CD4-positive, alpha-beta T cell treated with Interleukin-1 beta for 1 hour (primary cell): ENCODE measurements at regions not wholly inside any gene's neighbourhood (a gene's known extent, or its start where the extent isn't known, plus 50 kb on each side); places are given as distances from the start of the nearest gene placed in this dataset.
"Not testable (repeated sequence)": the region's sequence is repeated elsewhere in the genome, so short reads cannot be mapped to it uniquely, and the experiment has no call there.

ENCODE experiments used
- DNase-seq, 2 donors: peaks; one replicate each; pipeline ENCODE4 v3.0.0-alpha.2; 2020 to 2022

DNA sequence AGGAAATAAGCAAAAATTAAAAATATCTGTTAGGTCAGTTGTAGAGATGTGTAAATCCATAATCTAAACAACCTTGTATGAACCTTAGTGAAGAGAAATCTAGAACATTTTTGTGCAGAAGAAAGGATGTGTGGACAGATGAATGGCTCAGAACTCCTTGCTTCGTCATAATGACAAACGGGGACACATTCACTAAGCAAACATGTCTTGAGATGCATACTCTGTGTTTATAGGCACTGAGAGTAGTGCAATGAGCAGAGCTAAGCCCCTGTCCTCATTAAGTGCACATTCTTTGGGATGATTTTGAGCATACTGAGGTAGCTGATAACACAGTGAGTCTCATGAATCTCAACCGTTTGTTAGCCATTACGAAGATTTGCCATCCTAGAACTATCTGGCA is 360.6 kb upstream of the ANKRD30A start:
- no peak for DNase-seq

DNA sequence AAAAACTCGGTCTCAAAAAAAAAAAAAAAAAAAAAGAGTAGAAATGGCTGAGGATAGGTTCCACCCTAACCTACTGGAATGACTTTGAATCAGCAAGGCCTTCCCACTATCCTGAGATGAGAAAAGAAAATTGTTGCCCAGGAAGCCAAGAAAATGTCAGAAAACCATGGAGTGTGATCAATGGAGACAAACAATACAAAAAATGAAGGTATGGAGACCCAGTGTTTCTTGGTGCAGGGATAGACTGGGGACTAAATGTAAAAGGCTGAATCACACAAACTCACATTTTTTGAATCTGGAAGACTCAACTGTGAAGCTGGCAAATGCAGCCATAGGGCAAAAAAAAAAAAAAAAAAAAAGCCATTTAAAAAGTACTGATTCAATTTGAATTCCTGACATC is 364.3 kb upstream of the ANKRD30A start:
- DNase-seq, result no peak

DNA sequence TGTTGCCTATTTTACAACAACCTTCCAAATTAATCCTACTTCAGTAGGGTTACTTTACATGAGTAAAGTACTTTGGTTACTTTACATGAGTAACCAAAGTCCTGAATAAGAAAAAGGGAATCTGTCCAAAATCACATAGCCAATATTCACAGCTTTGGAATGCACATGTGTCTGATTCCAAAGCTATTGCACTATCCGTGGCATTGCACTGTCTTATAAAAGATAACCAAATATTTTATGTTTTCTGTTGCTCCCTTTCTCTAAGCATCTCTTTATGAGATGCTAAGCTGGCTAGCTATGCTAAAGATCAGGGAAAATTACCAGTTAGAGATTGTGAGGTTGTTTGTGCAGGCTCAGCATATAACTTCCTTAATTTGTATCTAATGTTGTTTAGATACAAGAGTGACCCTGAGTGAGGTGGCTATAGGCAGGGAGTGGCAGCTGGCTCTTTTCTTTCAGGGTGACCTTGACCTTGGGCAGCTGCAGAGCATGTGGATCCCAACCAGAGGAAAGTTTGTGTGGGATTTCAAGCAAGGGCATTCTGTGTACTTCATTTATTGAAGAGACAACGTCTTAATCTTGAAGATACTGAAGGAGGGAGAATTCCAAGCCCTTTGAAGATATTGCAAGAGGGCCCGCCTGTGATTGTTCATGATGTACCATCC is 366.1 kb upstream of the ANKRD30A start:
- DNase-seq, result no peak

DNA sequence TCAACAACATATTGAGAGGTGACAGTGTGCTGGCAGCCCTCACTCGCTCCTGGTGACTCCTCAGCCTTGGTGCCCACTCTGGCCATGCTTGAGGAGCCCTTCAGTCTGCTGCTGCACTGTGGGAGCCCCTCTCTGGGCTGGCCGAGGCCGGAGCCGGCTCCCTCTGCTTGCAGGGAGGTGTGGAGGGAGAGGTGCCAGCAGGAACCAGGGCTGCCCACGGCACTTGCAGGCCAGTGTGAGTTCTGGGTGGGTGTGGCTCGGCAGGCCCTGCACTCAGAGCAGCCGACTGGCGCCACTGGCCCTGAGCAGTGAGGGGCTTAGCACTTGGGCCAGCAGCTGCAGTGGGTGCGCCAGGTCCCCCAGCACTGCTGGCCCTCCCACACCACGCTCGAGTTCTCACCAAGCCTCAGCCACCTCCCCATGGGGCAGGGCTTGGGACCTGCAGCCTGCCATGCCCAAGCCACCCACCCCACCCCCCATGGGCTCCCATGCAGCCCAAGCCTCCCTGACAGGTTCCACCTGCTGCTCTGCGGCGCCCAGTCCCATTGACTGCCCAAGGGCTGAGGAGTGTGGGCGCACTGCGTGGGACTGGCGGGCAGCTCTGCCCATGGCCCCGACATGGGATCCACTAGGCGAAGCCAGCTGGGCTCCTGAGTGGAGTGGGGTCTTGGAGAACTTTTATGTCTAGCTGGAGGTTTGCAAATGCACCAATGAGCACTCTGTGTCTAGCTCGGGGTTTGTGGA is 377.1 kb upstream of the ANKRD30A start:
- DNase-seq, result no peak

GRCh38 chr10:36739884-36740445 is 385.4 kb upstream of the ANKRD30A start:
- no peak for DNase-seq

DNA sequence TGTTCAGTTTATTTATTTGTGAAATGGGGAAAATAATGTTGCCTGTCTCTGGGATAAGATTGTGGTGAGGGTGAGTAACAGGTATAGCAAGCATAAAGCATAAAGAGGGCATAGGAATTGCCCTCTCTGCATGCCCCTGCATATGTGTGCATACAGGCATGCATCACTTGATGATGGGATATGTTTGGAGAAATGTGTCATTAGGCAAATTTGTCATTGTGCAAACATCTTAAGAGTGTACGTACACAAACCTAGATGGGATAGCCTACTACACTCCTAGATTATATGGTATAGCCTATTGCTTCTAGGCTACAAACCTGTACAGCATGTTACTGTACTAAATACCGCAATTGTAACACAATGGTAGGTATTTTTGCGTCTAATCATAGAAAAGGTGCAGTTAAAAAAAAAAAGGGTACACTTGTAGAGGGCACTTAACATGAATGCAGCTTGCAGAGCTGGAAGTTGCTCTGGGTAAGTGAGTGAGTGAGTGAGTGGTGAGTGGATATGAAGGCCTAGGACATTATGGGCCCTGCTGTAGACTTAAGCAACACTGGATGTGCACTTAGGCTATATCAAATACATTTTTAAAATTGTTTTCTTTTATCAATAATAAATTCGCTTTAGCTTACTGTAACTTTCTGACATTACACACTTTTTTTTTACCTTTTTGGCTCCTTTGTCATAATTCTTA is 386.5 kb upstream of the ANKRD30A start:
- no peak for DNase-seq

DNA sequence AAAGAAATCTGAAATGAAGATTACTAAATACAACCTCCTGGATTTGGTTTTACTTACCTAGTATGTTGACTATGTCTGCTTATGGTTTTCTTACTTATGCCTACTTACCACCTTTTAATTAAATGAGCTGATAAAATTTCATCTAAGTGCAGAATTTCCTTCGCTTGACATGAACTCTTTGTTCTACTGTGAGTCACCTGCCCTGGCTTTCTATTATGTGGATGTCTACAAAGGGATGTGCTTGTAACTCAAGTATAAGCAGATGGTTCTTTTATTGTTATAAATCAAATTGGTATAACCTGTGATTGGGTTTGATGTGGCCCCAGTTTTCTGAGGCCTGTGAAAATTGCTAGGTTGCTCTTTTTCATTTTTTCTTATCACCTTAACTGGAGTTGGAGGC is 389.1 kb upstream of the ANKRD30A start:
- DNase-seq, result no peak

GRCh38 chr10:36734590-36734989 is 390.8 kb upstream of the ANKRD30A start:
- not testable (repeated sequence) for DNase-seq

- DNase-seq, result no peak
These were observed 395.1 kb upstream of the ANKRD30A start for GRCh38 chr10:36730316-36730715.

DNA sequence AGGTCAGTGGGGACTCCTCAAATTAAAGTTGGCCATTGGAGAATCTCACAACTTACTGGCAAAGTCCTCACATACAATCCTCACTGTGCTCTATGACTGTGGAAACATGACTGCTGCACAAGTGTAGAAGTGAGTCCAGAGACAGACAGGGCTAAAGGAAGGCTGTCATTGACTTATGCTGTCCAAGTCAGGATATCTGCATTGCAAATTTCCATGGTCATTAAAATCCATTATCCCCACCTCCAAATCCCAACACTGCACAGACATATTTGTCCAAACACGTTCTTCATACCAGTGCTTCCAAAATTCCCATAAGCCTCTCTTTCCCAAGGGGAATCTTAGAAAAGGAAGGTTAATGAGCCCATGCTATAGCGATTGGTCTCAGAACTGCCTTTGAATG is 396.8 kb upstream of the ANKRD30A start:
- no peak for DNase-seq

GRCh38 chr10:36725581-36726520 is 399.5 kb upstream of the ANKRD30A start:
- no peak for DNase-seq

GRCh38 chr10:36722777-36723176 is 402.6 kb upstream of the ANKRD30A start:
- DNase-seq, result no peak

DNA sequence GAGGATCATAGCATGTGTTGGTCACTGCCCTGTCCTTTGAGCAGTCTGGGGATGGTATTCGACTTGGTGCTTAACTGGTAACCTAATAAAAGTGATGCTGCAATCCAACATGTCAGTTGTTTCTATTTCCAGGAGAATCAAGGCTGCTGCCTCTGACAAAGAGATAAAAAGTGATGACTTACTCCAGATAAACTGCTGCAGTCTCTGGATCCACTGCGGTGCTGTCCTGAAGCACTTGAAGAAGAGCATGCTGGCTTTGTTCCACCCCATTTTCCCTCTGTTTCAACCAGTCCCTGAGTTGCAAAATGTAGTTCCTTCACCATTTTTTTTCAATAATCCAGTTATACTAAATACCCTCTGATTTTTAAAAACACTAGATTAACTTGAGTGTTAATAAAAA is 403.5 kb upstream of the ANKRD30A start:
- no peak for DNase-seq

GRCh38 chr10:36720895-36721294 is 404.5 kb upstream of the ANKRD30A start:
- DNase-seq, result no peak

- no peak for DNase-seq
These were observed 408.3 kb upstream of the ANKRD30A start for GRCh38 chr10:36717118-36717517.

DNA sequence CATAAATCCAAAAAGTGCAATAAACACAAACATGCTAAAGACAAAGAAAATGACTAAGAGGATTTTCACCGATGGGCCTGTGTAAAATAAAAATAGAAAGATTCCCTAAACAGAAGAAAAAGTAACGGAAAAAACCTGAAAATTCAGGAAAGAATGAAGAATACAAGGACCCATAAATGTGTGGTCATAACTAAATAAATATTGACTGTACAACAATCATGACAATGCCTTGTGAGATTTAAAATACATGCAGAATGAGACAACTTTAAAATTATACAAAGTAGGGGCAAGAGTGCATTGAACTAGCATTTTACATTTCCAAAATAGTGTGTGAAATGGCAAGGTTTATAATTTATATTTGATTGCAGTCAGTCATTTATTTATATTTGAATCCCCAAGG is 409.1 kb upstream of the ANKRD30A start:
- no peak for DNase-seq

GRCh38 chr10:36712695-36713094 is 412.7 kb upstream of the ANKRD30A start:
- DNase-seq, result no peak

GRCh38 chr10:36711361-36711760 is 414.0 kb upstream of the ANKRD30A start:
- no peak for DNase-seq

GRCh38 chr10:36704124-36704523 is 421.3 kb upstream of the ANKRD30A start:
- DNase-seq, result no peak

DNA sequence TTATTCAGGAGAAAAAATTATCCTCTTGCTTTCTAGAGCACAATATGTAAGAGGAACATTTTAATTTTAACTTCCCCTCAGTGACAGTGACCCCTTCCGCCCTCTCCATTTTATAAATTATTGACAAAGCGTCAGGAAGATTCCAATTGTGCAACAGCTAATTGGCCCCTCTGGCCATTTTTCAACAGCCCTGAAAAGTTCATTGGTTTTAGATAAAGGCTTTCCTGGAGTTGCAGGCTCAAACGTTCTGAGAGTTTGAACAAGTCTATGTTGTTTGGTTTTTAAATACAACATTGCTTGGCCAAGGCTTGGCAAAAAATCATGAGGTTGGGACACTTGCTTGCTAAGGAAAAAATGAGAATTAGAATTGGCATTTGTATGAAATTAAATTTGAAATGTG is 422.2 kb upstream of the ANKRD30A start:
- no peak for DNase-seq

GRCh38 chr10:36700123-36700522 is 425.3 kb upstream of the ANKRD30A start:
- no peak for DNase-seq

GRCh38 chr10:36692759-36693158 is 432.6 kb upstream of the ANKRD30A start:
- no peak for DNase-seq

- no peak for DNase-seq
These were observed 436.7 kb upstream of the ANKRD30A start for GRCh38 chr10:36688717-36689116.
